Activated CD4-positive, alpha-beta T cell treated with anti-CD3 and anti-CD28 coated beads for 48 hours (primary cell): ENCODE measurements at regions not wholly inside any gene's neighbourhood (a gene's known extent, or its start where the extent isn't known, plus 50 kb on each side); places are given as distances from the start of the nearest gene placed in this dataset.
"Not testable (repeated sequence)": the region's sequence is repeated elsewhere in the genome, so short reads cannot be mapped to it uniquely, and the experiment has no call there.

Experiments
- DNase-seq: peaks from one replicate; pipeline ENCODE4 v3.0.0-alpha.2; 2020

- DNase-seq = no peak
These were observed 887.9 kb upstream of the NDST4 start for GRCh38 chr4:116001291-116001690.

GRCh38 chr4:115986573-115986972 lies 873.2 kb upstream of the NDST4 start:
- DNase-seq = no peak

- not testable (repeated sequence) for DNase-seq
These were observed 862.1 kb upstream of the NDST4 start for GRCh38 chr4:115975421-115976001.

- no peak for DNase-seq
These were observed 860.3 kb upstream of the NDST4 start for GRCh38 chr4:115973768-115974167.

- DNase-seq = no peak
These were observed 859.5 kb upstream of the NDST4 start for GRCh38 chr4:115972967-115973366.

- no peak for DNase-seq
These were observed 857.4 kb upstream of the NDST4 start for GRCh38 chr4:115970859-115971258.

GRCh38 chr4:115969756-115970155 lies 856.3 kb upstream of the NDST4 start:
- no peak for DNase-seq

GRCh38 chr4:115965588-115965987 lies 852.2 kb upstream of the NDST4 start:
- no peak for DNase-seq

GRCh38 chr4:115956054-115956796 lies 842.8 kb upstream of the NDST4 start:
- DNase-seq = not testable (repeated sequence)

GRCh38 chr4:115950806-115951205 lies 837.4 kb upstream of the NDST4 start:
- no peak for DNase-seq

- not testable (repeated sequence) for DNase-seq
These were observed 836.7 kb upstream of the NDST4 start for GRCh38 chr4:115949974-115950743.

- DNase-seq = no peak
These were observed 831.6 kb upstream of the NDST4 start for GRCh38 chr4:115945026-115945425.

- no peak for DNase-seq
These were observed 830.9 kb upstream of the NDST4 start for GRCh38 chr4:115944146-115944905.

- no peak for DNase-seq
These were observed 825.5 kb upstream of the NDST4 start for GRCh38 chr4:115938764-115939443.

GRCh38 chr4:115929373-115929772 lies 816.0 kb upstream of the NDST4 start:
- no peak for DNase-seq

GRCh38 chr4:115927382-115927781 lies 814.0 kb upstream of the NDST4 start:
- DNase-seq = no peak

GRCh38 chr4:115923152-115923551 lies 809.7 kb upstream of the NDST4 start:
- DNase-seq = no peak

GRCh38 chr4:115920637-115921036 lies 807.2 kb upstream of the NDST4 start:
- no peak for DNase-seq

GRCh38 chr4:115918149-115918548 lies 804.7 kb upstream of the NDST4 start:
- no peak for DNase-seq

GRCh38 chr4:115906428-115906827 lies 793.0 kb upstream of the NDST4 start:
- DNase-seq = no peak

- no peak for DNase-seq
These were observed 770.4 kb upstream of the NDST4 start for GRCh38 chr4:115883847-115884246.

GRCh38 chr4:115883231-115883630 lies 769.8 kb upstream of the NDST4 start:
- DNase-seq = no peak

- no peak for DNase-seq
These were observed 759.6 kb upstream of the NDST4 start for GRCh38 chr4:115873048-115873447.
